ENCODE measurements at regions not wholly inside any gene's neighbourhood (a gene's known extent, or its start where the extent isn't known, plus 50 kb on each side); places are given as distances from the start of the nearest gene placed in this dataset.

DNA sequence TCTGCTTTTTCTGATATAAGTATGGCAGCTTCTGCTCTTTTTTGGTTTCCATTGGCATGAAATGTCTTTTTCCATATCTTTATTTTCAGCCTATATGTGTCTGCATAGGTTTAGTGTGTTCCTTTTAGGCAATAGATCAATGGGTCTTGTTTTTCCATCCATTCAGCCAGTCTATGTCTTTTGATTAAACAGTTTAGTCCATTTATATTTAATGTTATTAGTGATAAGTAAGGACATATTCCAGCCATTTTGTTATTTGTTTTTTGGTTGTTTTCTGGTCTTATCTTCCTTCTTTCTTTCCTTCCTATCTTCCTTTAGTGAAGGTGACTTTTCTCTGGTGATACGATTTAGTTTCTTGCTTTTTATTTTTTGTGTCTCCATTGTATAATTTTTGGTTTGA, 101.3 kb upstream of the LRRC3B start:
- H3K4me2 ChIP-seq (ENCODE audit: low read length), result no peak overlapping the region
- H2AFZ ChIP-seq (ENCODE audit: low read depth, low read length), result no peak overlapping the region
- no peaks in the 10 kb centered on the region for H3K79me2 ChIP-seq (replicated peaks; ENCODE audit: insufficient read depth, low read length)
- H3K9me3 ChIP-seq (ENCODE audit: low read length), result no peaks in the 10 kb centered on the region
- H3K9ac ChIP-seq (ENCODE audit: low read length), result no peak overlapping the region
- H3K27ac ChIP-seq (ENCODE audit: low read length), result no peak overlapping the region
- TF ChIP-seq TAF1 (IDR thresholded peaks at IDR 0.05; ENCODE audit: low read depth) (no peak), MXI1 (conservative IDR thresholded peaks at IDR 0.05; ENCODE audit: poor library complexity, severe bottlenecking) (no peak), EP300 (conservative IDR thresholded peaks at IDR 0.05; ENCODE audit: poor library complexity, severe bottlenecking) (no peak), EZH2 (IDR thresholded peaks at IDR 0.05; ENCODE audit: borderline replicate concordance, insufficient read depth, low read length, poor library complexity, severe bottlenecking) (no peak)
- TF ChIP-seq, protein P1, sequence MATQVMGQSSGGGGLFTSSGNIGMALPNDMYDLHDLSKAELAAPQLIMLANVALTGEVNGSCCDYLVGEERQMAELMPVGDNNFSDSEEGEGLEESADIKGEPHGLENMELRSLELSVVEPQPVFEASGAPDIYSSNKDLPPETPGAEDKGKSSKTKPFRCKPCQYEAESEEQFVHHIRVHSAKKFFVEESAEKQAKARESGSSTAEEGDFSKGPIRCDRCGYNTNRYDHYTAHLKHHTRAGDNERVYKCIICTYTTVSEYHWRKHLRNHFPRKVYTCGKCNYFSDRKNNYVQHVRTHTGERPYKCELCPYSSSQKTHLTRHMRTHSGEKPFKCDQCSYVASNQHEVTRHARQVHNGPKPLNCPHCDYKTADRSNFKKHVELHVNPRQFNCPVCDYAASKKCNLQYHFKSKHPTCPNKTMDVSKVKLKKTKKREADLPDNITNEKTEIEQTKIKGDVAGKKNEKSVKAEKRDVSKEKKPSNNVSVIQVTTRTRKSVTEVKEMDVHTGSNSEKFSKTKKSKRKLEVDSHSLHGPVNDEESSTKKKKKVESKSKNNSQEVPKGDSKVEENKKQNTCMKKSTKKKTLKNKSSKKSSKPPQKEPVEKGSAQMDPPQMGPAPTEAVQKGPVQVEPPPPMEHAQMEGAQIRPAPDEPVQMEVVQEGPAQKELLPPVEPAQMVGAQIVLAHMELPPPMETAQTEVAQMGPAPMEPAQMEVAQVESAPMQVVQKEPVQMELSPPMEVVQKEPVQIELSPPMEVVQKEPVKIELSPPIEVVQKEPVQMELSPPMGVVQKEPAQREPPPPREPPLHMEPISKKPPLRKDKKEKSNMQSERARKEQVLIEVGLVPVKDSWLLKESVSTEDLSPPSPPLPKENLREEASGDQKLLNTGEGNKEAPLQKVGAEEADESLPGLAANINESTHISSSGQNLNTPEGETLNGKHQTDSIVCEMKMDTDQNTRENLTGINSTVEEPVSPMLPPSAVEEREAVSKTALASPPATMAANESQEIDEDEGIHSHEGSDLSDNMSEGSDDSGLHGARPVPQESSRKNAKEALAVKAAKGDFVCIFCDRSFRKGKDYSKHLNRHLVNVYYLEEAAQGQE (IDR thresholded peaks at IDR 0.05; ENCODE audit: borderline replicate concordance), result no peak
- H3F3A ChIP-seq (ENCODE audit: insufficient read depth, low read length, poor library complexity, severe bottlenecking), result no peaks in the 10 kb centered on the region
- H3K36me3 ChIP-seq (ENCODE audit: insufficient read depth, low read length), result no peaks in the 10 kb centered on the region
- no peak overlapping the region for H3K4me3 ChIP-seq (ENCODE audit: low read length)
- no peaks in the 10 kb centered on the region for H3K27me3 ChIP-seq (ENCODE audit: insufficient read depth, low read depth, low read length)
- H3K9me2 ChIP-seq (ENCODE audit: insufficient read depth, low read length), result no peaks in the 10 kb centered on the region
- H4K20me1 ChIP-seq (ENCODE audit: insufficient read depth), result no peaks in the 10 kb centered on the region

DNA sequence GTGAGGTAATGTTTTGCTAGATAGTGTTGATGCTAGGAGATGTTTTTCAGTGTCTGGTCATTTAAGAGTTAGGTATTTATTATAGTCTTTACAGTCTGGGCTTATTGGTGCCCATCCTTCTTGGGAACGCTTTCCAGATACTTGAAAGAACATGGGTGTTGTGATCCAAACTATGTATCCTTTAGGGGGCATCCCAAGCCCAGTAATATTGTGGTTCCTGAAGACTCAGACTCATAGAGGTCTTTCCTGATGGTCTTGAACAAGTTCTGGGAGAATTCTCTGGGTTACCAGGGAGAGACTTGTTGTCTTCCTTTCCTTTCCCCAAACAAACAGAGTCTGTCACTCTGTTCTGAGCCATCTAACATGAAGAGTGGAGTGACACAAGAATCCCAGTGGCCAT, 99.7 kb upstream of the LRRC3B start:
- H3K9me3 ChIP-seq (ENCODE audit: low read length), result no peaks in the 10 kb centered on the region

More for the DNA sequence above, 99.7 kb upstream of the LRRC3B start:
- no peaks in the 10 kb centered on the region for H3F3A ChIP-seq (ENCODE audit: insufficient read depth, low read length, poor library complexity, severe bottlenecking)
- no peaks in the 10 kb centered on the region for H3K79me2 ChIP-seq (replicated peaks; ENCODE audit: insufficient read depth, low read length)
- no peaks in the 10 kb centered on the region for H4K20me1 ChIP-seq (ENCODE audit: insufficient read depth)
- no peak overlapping the region for H3K27ac ChIP-seq (ENCODE audit: low read length)
- H3K36me3 ChIP-seq (ENCODE audit: insufficient read depth, low read length), result no peaks in the 10 kb centered on the region
- TF ChIP-seq MXI1 (conservative IDR thresholded peaks at IDR 0.05; ENCODE audit: poor library complexity, severe bottlenecking) (no peak), POLR2AphosphoS5 (IDR thresholded peaks at IDR 0.05) (no peak), TAF1 (IDR thresholded peaks at IDR 0.05; ENCODE audit: low read depth) (no peak), RAD21 (conservative IDR thresholded peaks at IDR 0.05) (no peak), SMC3 (conservative IDR thresholded peaks at IDR 0.05; ENCODE audit: poor library complexity) (no peak)
- TF ChIP-seq, protein P1 (IDR thresholded peaks at IDR 0.05; ENCODE audit: borderline replicate concordance), result no peak
- no peak overlapping the region for H2AFZ ChIP-seq (ENCODE audit: low read depth, low read length)
- no peaks in the 10 kb centered on the region for H3K9me2 ChIP-seq (ENCODE audit: insufficient read depth, low read length)
- H3K4me3 ChIP-seq (ENCODE audit: low read length), result no peak overlapping the region
- no peak overlapping the region for H3K9ac ChIP-seq (ENCODE audit: low read length)
- no peak overlapping the region for H3K4me2 ChIP-seq (ENCODE audit: low read length)
- no peaks in the 10 kb centered on the region for H3K27me3 ChIP-seq (ENCODE audit: insufficient read depth, low read depth, low read length)

Measured in neural cell (in vitro differentiated cells).